ENCODE measurements at regions not wholly inside any gene's neighbourhood (a gene's known extent, or its start where the extent isn't known, plus 50 kb on each side); places are given as distances from the start of the nearest gene placed in this dataset.

GRCh38 chr2:8214036-8214615 is 467.7 kb upstream of the ID2 start:
- no peak for DNase-seq (ENCODE audit: low read depth, low spot score)
- CTCF ChIA-PET, result no interaction called here
- TF ChIP-seq, protein P1, sequence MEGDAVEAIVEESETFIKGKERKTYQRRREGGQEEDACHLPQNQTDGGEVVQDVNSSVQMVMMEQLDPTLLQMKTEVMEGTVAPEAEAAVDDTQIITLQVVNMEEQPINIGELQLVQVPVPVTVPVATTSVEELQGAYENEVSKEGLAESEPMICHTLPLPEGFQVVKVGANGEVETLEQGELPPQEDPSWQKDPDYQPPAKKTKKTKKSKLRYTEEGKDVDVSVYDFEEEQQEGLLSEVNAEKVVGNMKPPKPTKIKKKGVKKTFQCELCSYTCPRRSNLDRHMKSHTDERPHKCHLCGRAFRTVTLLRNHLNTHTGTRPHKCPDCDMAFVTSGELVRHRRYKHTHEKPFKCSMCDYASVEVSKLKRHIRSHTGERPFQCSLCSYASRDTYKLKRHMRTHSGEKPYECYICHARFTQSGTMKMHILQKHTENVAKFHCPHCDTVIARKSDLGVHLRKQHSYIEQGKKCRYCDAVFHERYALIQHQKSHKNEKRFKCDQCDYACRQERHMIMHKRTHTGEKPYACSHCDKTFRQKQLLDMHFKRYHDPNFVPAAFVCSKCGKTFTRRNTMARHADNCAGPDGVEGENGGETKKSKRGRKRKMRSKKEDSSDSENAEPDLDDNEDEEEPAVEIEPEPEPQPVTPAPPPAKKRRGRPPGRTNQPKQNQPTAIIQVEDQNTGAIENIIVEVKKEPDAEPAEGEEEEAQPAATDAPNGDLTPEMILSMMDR (IDR thresholded peaks at IDR 0.05; ENCODE audit: insufficient read depth, low read length, missing control alignments), result no peak
- POLR2A ChIA-PET, result no interaction called here
- no peak overlapping the region for H3K4me3 ChIP-seq (ENCODE audit: low read depth, low read length)

DNA sequence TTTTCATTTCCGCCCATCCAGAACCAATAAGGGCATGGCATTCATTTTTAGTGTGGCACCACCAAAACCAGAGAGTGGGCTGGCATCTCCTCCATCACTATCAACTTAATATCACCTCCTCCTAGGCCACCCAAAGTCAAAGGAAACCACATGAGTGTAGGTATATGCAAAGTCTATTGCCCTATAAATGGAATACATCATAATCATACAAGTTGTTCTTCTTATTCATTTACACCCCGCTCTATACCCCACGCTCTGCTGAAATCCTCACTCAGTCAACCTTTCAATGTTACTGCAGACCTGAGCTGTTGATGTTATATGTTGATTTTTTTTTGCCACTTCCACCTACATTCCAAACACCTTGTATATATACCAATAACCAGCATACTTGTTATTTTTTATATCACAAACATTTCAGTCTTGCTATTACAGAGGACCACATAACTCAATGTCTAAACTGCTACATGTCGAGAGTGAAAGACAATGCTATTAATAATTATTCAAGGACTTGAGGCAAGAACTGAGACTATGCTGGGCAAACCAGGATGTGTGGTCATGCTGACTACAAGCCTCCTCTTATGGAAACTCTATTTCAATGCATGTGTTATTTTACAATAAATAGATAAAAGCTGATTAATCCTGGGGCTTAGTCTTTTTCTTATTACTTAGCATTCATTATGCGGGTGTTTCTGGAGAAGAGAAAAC is 466.5 kb upstream of the ID2 start:
- no peak overlapping the region for H3K4me3 ChIP-seq (ENCODE audit: low read depth, low read length)
- no peak for DNase-seq (ENCODE audit: low read depth, low spot score)
- TF ChIP-seq, protein P1 (IDR thresholded peaks at IDR 0.05; ENCODE audit: insufficient read depth, low read length, missing control alignments), result no peak
- CTCF ChIA-PET, result no interaction called here
- POLR2A ChIA-PET, result no interaction called here

- TF ChIP-seq, protein P1 (IDR thresholded peaks at IDR 0.05; ENCODE audit: insufficient read depth, low read length, missing control alignments), result no peak
- H3K4me3 ChIP-seq (ENCODE audit: low read depth, low read length), result no peak overlapping the region
- ChIA-PET CTCF (no interaction called here), POLR2A (no interaction called here)
- no peak for DNase-seq (ENCODE audit: low read depth, low spot score)
Measured at GRCh38 chr2:8215982-8216381, 465.9 kb upstream of the ID2 start.

DNA sequence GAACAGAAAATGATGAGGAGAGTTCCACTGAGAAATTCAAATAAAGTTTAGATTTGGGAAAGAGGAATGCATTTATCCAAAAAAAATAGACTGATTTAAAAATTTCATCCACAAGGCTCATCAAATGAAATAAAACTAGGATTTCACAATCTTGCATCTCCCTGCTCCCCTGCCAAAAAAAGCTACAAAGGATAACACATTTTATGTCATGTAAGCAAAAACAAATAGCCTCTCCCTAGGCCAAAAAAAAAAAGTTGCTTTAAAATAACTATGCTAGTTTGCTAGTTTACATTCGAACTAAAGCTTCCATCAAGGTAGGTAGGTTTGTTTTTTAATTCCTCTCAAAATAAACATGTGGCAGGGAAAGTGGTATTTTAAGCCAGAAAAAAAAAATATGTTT is 465.5 kb upstream of the ID2 start:
- ChIA-PET POLR2A (no interaction called here), CTCF (no interaction called here)
- no peak for DNase-seq (ENCODE audit: low read depth, low spot score)
- H3K4me3 ChIP-seq (ENCODE audit: low read depth, low read length), result no peak overlapping the region
- TF ChIP-seq, protein P1 (IDR thresholded peaks at IDR 0.05; ENCODE audit: insufficient read depth, low read length, missing control alignments), result no peak

GRCh38 chr2:8217468-8218030 is 464.3 kb upstream of the ID2 start:
- POLR2A ChIA-PET, result no interaction called here
- DNase-seq (ENCODE audit: low read depth, low spot score), result no peak
- CTCF ChIA-PET, result no interaction called here
- TF ChIP-seq, protein P1 (IDR thresholded peaks at IDR 0.05; ENCODE audit: insufficient read depth, low read length, missing control alignments), result no peak
- no peak overlapping the region for H3K4me3 ChIP-seq (ENCODE audit: low read depth, low read length)

GRCh38 chr2:8219096-8219495 is 462.8 kb upstream of the ID2 start:
- ChIA-PET POLR2A (no interaction called here), CTCF (no interaction called here)
- H3K4me3 ChIP-seq (ENCODE audit: low read depth, low read length), result no peak overlapping the region
- TF ChIP-seq, protein P1 (IDR thresholded peaks at IDR 0.05; ENCODE audit: insufficient read depth, low read length, missing control alignments), result no peak
- DNase-seq (ENCODE audit: low read depth, low spot score), result no peak
